BJ (cell line): ENCODE measurements at regions not wholly inside any gene's neighbourhood (a gene's known extent, or its start where the extent isn't known, plus 50 kb on each side); places are given as distances from the start of the nearest gene placed in this dataset.

ENCODE experiments used
- CTCF ChIA-PET: fragments of 350-600 bp; formaldehyde crosslinking; extraction: SDS; loops from one replicate; lab custom pipeline; 2021; ENCODE audit warnings: antibody characterized with exemption, inconsistent platforms; lab: Yijun Ruan, JAX
- POLR2A ChIA-PET: fragments of 300-600 bp; sonication (Branson Sonifier 250); formaldehyde crosslinking; extraction: SDS; loops from one replicate; lab custom pipeline; 2021; ENCODE audit warnings: antibody characterized with exemption; lab: Charles Lee
- DNase-seq: peaks from one replicate; pipeline ENCODE4 v3.0.0-alpha.2; 2011; ENCODE audit warnings: low read depth
- H3K27me3 ChIP-seq: 2 replicates; pipeline ENCODE4 v1.6.0; 2011; ENCODE audit warnings: low read length; ENCODE audit not compliant: control insufficient read depth, insufficient read depth
- H3K36me3 ChIP-seq: 2 replicates; pipeline ENCODE4 v1.5.1; 2011; ENCODE audit warnings: low read length; ENCODE audit not compliant: control insufficient read depth, insufficient read depth
- H3K4me3 ChIP-seq: 2 replicates; pipeline ENCODE4 v1.5.1; 2011; ENCODE audit warnings: low read depth, mild to moderate bottlenecking, control low read depth, low read length
- CTCF ChIP-seq: IDR thresholded peaks from 2 replicates; pipeline ENCODE4 v1.5.1; 2011; ENCODE audit warnings: low read depth, mild to moderate bottlenecking, control low read depth, inconsistent platforms, low read length, moderate library complexity; ENCODE audit not compliant: insufficient read depth

GRCh38 chr2:204479557-204479956 is 65.7 kb upstream of the PARD3B start:
- TF ChIP-seq CTCF: no peak
- CTCF ChIA-PET: interaction anchor here (1.3 kb wide), 1 partner anchor 10 kb away, joined by 3 read pairs; no protein-coding TSS in a partner anchor
- no peak for DNase-seq
- H3K36me3 ChIP-seq: no peaks in the 10 kb centered on the region
- POLR2A ChIA-PET: interaction anchor here (1.3 kb wide), 1 partner anchor 10 kb away, joined by 6 read pairs; no protein-coding TSS in a partner anchor
- H3K27me3 ChIP-seq: no peaks in the 10 kb centered on the region
- H3K4me3 ChIP-seq: no peak overlapping the region

GRCh38 chr2:204480676-204481075 is 64.6 kb upstream of the PARD3B start:
- ChIA-PET CTCF (no interaction called here), POLR2A (no interaction called here)
- DNase-seq: no peak
- Histone ChIP-seq H3K4me3 (no peak overlapping the region), H3K27me3 (no peaks in the 10 kb centered on the region), H3K36me3 (no peaks in the 10 kb centered on the region)
- no peak for TF ChIP-seq CTCF

- TF ChIP-seq CTCF: no peak
- H3K36me3 ChIP-seq: no peaks in the 10 kb centered on the region
- ChIA-PET POLR2A (no interaction called here), CTCF (no interaction called here)
- DNase-seq: no peak
- H3K27me3 ChIP-seq: no peaks in the 10 kb centered on the region
- H3K4me3 ChIP-seq: no peak overlapping the region
Observed at GRCh38 chr2:204483608-204484081, 61.6 kb upstream of the PARD3B start.

- ChIA-PET CTCF (no interaction called here), POLR2A (no interaction called here)
- Histone ChIP-seq H3K27me3 (no peaks in the 10 kb centered on the region), H3K36me3 (no peaks in the 10 kb centered on the region), H3K4me3 (no peak overlapping the region)
- DNase-seq: no peak
- TF ChIP-seq CTCF: no peak
Observed at GRCh38 chr2:204486321-204486720, 59.0 kb upstream of the PARD3B start.

GRCh38 chr2:204486805-204487204 is 58.5 kb upstream of the PARD3B start:
- Histone ChIP-seq H3K4me3 (no peak overlapping the region), H3K27me3 (no peaks in the 10 kb centered on the region), H3K36me3 (no peaks in the 10 kb centered on the region)
- no peak for DNase-seq
- no peak for TF ChIP-seq CTCF
- ChIA-PET CTCF (no interaction called here), POLR2A (no interaction called here)
